Testis (tissue), 2 donors: ENCODE measurements at regions not wholly inside any gene's neighbourhood (a gene's known extent, or its start where the extent isn't known, plus 50 kb on each side); places are given as distances from the start of the nearest gene placed in this dataset.

Source experiments
- POLR2A ChIP-seq: fragments of 450-650 bp; IDR thresholded peaks from one replicate; pipeline ENCODE4 v1.6.1; 2017; ENCODE audit warnings: antibody characterized with exemption, mild to moderate bottlenecking, moderate library complexity
- TF ChIP-seq, protein P1 (sequence below), 3 experiments: fragments of 450-650 bp in 2 of 3; fragments of 200-600 bp in 1 of 3; sonication (generic) in 1 of 3; IDR thresholded peaks; one replicate each; pipeline ENCODE4 v1.5.1; 2016 to 2019; ENCODE audit warnings: antibody characterized with exemption in 3 of 3, mild to moderate bottlenecking in 2 of 3, moderate library complexity in 1 of 3

DNA sequence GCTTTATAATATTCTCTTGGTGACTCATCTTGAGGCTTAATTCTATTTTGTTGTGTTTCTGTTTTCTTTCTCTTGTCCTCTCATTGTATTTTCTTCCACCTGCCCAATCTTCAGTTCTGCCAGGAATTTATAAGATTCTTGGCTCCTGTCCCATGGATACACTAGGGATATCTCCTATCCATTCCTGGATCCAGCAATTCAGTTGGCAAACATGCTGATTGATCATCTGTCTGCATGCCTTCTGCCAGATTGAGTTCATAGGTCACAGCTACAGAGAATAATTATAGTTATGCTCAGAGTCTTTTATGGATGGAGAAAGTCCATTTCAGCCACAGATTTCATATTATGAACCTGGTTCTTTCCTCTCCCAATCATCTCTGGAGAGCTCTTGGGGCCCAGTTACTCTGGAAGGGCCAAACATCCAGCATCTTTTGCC lies 140.4 kb upstream of the MAGI2 start:
- TF ChIP-seq, protein P1, sequence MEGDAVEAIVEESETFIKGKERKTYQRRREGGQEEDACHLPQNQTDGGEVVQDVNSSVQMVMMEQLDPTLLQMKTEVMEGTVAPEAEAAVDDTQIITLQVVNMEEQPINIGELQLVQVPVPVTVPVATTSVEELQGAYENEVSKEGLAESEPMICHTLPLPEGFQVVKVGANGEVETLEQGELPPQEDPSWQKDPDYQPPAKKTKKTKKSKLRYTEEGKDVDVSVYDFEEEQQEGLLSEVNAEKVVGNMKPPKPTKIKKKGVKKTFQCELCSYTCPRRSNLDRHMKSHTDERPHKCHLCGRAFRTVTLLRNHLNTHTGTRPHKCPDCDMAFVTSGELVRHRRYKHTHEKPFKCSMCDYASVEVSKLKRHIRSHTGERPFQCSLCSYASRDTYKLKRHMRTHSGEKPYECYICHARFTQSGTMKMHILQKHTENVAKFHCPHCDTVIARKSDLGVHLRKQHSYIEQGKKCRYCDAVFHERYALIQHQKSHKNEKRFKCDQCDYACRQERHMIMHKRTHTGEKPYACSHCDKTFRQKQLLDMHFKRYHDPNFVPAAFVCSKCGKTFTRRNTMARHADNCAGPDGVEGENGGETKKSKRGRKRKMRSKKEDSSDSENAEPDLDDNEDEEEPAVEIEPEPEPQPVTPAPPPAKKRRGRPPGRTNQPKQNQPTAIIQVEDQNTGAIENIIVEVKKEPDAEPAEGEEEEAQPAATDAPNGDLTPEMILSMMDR (IDR thresholded peaks at IDR 0.05), result no peak
- TF ChIP-seq POLR2A, result no peak
